Esophagus mucosa (tissue), 1 donor: ENCODE measurements at regions not wholly inside any gene's neighbourhood (a gene's known extent, or its start where the extent isn't known, plus 50 kb on each side); places are given as distances from the start of the nearest gene placed in this dataset.
"Not testable (repeated sequence)": the region's sequence is repeated elsewhere in the genome, so short reads cannot be mapped to it uniquely, and the experiment has no call there.

Experiments used
- ATAC-seq: fragments of 200-7000 bp; cut with Tn5 transposase; one replicate; pipeline ENCODE4 v1.9.1; 2020
- donor health status: DM: yes; HTN: yes; CAD: no.

- peak; percentile 80 for ATAC-seq
Measured at GRCh38 chr7:32680259-32681173, 185.2 kb downstream of the AVL9 start.

DNA sequence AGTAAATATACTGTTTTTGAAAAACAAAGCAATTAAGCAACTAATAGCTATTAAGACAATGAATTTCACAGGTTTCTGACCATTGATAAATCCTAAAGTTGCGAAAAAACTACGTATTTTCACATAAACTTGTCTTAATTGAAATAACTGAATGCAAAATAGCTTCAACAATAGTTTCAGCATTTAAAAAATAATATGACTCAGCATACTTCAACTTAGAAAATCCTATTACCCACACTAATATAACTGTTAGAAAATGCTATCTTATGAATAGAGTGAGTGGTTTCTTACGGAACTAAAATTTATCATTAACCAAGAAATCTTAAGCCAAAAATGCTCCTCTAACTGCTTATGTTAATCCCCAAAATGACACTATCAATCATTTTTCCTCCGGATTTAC, 183.9 kb downstream of the AVL9 start:
- ATAC-seq = no peak

- ATAC-seq = no peak
Measured at GRCh38 chr7:32677593-32677992, 182.3 kb downstream of the AVL9 start.

GRCh38 chr7:32676249-32676941, 181.1 kb downstream of the AVL9 start:
- ATAC-seq = no peak

GRCh38 chr7:32673275-32673983, 178.1 kb downstream of the AVL9 start:
- no peak for ATAC-seq

DNA sequence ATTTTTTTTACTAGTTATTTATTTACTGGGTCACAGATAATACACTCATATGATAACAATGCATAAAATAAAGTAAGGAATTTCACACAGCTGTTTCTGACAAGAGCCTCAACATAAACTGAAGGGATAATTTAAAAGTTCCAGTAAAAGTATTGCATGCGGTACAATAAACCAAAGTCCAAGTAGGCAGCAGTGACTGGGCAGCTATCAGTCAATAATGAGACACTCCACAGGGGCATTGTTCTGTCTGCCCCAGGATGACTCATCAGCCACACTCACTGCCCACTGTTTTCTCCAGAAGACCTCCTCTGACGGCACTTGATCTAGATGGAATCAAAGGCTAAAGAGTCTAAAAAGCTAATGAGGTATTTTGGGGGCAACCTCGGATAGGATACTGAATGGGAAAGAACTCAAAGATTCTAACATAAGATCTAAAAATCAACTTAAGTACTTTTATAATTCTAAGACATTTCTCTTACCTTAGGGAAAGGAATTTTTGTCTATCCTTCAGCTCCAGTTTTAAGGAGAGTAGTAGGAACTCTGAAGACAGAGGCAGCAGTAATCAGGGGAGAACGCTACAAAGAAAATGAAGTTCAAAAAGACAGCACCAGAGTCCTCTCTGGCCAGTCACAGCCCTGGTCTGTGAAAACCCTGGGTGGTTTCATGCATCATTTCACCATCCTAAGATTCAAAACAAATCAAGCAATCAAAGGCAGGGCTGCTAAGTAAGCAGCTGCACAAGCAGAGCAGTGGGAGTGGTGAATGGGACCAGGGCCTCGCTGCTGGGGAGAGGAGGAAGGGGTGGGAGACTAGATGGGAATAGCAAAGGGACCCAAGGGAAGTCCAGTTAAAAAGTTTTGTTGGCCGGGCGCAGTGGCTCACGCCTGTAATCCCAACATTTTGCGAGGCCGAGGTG, 175.1 kb downstream of the AVL9 start:
- no peak for ATAC-seq

DNA sequence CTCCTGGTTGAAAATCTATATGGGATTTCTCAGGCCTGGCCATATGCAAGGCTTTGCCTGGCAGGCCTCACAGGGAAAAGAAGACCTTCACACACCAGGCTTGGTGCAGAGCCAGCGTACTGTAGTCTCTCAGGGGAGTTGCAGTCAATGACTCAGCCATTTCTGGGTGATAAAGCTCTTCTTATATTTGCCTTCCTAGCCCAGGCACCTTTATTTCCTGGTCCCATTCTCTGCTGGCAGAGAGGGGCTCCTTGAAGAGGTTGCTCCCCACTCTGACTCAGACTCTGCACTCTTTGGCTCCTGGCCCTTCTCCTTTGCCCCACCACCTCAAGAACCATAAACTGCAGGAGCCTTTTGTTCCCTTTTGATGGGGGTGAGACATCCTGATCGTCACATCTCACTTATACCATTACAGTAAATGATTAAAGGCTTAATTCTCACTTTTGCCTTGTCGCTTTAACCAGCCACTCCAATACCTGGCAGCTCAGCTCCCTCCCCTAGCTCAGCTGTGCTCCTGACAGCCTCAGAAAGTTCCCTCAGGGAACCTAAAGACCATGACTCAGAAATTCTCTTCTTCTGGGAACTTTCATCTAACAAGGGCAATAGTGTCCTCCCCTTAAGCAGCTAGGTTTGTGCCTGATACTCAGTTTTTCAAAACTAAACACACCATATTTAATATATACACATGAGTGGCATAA, 174.0 kb downstream of the AVL9 start:
- ATAC-seq = peak; percentile 88

GRCh38 chr7:32668387-32669097, 173.3 kb downstream of the AVL9 start:
- ATAC-seq = peak; percentile 33

- not testable (repeated sequence) for ATAC-seq
Measured at GRCh38 chr7:32667586-32667985, 172.3 kb downstream of the AVL9 start.

GRCh38 chr7:32663805-32664211, 168.5 kb downstream of the AVL9 start:
- not testable (repeated sequence) for ATAC-seq

- ATAC-seq = not testable (repeated sequence)
Measured at GRCh38 chr7:32662509-32662908, 167.2 kb downstream of the AVL9 start.

DNA sequence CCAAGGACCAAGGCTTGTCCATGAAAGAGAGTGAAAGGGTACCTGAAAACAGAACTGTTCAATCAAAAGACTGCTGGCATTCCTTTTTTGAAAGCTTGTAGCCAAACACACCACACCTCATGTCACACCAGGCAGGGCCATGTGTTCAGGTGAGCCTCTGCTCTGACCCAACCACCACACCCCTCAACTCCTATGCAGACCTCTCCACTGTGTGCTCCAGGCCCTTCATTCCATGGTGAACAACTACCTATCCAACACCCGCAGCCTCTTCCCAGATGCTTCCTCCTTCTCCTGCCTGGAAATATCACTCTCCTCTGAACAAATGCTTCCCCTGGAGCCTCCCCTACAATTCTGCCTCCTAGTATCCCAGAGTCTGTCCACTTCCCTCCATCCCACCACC, 166.6 kb downstream of the AVL9 start:
- no peak for ATAC-seq

- ATAC-seq = no peak
Measured at GRCh38 chr7:32661501-32661900, 166.2 kb downstream of the AVL9 start.

DNA sequence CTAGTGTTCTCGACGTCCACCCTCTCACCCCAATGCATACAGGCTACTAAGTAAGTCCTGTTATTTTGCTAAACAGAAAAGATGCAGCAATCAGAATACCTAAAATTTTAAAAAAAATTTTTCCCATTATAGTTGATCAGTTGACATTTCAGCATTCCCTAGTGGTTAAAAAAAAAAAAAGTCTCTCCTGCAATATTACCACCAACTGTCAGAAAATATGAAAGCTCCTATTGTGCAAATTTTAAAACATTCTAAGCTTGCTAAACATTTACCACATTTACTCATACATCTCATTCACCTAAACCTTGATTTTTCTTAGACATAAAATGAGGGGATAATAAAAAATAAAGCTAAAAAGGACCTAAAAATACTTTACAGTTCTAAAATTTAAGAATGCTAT, 165.6 kb downstream of the AVL9 start:
- no peak for ATAC-seq

- ATAC-seq = no peak
Measured at GRCh38 chr7:32659853-32660252, 164.6 kb downstream of the AVL9 start.

- ATAC-seq = no peak
Measured at GRCh38 chr7:32658467-32658869, 163.2 kb downstream of the AVL9 start.

DNA sequence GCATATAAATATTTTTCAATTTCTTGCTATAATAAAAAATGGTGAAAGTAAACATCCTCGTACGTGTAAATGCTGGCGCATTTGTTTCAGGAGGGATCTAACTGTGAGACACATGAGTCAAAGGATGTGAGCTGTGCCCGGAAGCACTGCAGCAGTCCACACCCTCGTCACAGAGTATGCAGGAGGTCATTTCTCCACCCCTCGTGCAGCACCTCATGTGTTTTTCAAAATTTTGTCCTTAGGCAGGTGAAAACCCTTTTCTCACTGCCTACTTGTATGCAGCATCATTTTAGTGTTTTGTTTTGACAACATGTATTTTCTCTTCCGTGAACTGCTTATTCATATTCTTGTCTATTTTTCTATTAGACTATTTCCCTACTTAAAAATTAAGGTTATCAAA, 162.7 kb downstream of the AVL9 start:
- peak; percentile 93 for ATAC-seq

DNA sequence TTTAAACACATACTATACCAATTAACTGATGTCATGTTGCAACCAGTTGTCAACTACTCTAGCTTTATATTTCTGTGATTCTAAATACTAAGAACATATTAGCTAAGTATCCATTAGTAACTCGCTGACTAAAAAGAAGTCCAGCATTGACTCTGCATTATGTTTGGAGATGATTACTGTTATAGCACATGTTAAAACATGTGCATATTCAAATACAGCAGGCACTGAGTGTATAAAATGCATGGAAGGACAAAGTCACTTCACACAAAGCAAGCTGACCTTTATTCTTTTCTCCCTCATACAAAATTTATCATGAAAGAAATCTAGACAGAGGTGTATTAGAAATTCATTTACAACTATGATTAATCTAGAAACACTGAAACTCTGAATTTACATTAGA, 159.3 kb downstream of the AVL9 start:
- ATAC-seq = not testable (repeated sequence)

GRCh38 chr7:32650356-32650755, 155.1 kb downstream of the AVL9 start:
- not testable (repeated sequence) for ATAC-seq

DNA sequence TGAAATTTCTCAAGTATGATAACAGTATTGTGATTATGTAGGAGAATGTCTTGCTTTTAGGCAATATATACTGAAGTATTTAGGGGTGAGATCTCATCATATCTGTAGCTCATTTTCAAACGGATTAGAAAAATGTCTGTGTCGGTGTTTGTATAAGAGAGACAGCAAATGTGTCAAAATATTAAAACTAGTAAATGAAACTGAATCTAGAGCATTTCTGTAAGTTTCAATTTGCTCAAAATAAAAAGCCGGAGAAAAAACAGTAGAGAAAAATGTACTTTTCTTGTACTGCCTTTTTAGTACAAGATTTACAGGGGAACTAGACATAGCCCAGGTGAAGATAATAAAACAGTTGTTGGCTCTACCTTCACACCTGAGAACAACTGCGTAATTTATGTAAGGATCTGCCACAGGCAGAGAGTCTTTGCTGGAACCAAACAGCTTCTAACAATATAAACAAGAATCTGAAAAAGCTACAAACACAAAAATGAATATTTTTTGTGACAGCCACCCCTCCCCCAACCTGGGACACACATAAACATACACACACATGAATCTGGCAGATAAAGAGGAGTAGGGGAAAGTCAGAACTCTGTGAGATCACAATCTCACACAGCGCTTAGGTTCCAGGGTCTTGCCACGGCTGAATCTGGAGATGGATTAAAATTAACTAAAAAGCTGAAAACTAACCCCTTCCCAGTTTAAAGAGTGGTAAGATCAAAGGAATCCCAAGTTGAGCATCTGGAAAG, 153.3 kb downstream of the AVL9 start:
- no peak for ATAC-seq
